Fibroblast of skin of left quadriceps (primary cell): ENCODE measurements at regions not wholly inside any gene's neighbourhood (a gene's known extent, or its start where the extent isn't known, plus 50 kb on each side); places are given as distances from the start of the nearest gene placed in this dataset.
"Not testable (repeated sequence)": the region's sequence is repeated elsewhere in the genome, so short reads cannot be mapped to it uniquely, and the experiment has no call there.

Source experiments
- DNase-seq, 2 experiments: peaks; one replicate each; pipeline ENCODE4 v3.0.0-alpha.2; 2013; ENCODE audit warnings: low read depth in 2 of 2

GRCh38 chr14:58752771-58753201 is 115.0 kb downstream of the DACT1 start:
- DNase-seq = no peak

- DNase-seq = no peak
Observed at GRCh38 chr14:58755031-58755925, 117.5 kb downstream of the DACT1 start.

GRCh38 chr14:58760121-58760520 is 122.4 kb downstream of the DACT1 start:
- no peak for DNase-seq

GRCh38 chr14:58762629-58763028 is 124.9 kb downstream of the DACT1 start:
- no peak for DNase-seq

- no peak for DNase-seq
Observed at GRCh38 chr14:58763210-58763609, 125.4 kb downstream of the DACT1 start.

- DNase-seq = no peak
Observed at GRCh38 chr14:58765418-58765831, 127.7 kb downstream of the DACT1 start.

- DNase-seq = no peak
Observed at GRCh38 chr14:58765843-58766242, 128.1 kb downstream of the DACT1 start.

- no peak for DNase-seq
Observed at GRCh38 chr14:58769011-58769643, 131.4 kb downstream of the DACT1 start.

- no peak for DNase-seq
Observed at GRCh38 chr14:58769771-58770170, 132.0 kb downstream of the DACT1 start.

- DNase-seq = no peak
Observed at GRCh38 chr14:58770491-58770982, 132.8 kb downstream of the DACT1 start.

GRCh38 chr14:58771016-58771415 is 133.3 kb downstream of the DACT1 start:
- DNase-seq = no peak

- DNase-seq = no peak
Observed at GRCh38 chr14:58772116-58772515, 134.4 kb downstream of the DACT1 start.

- no peak for DNase-seq
Observed at GRCh38 chr14:58772794-58773620, 135.2 kb downstream of the DACT1 start.

GRCh38 chr14:58774531-58774930 is 136.8 kb downstream of the DACT1 start:
- DNase-seq = no peak

GRCh38 chr14:58775130-58775529 is 137.4 kb downstream of the DACT1 start:
- not testable (repeated sequence) for DNase-seq

GRCh38 chr14:58776516-58776915 is 138.8 kb downstream of the DACT1 start:
- no peak for DNase-seq

GRCh38 chr14:58777541-58777979 is 139.8 kb downstream of the DACT1 start:
- DNase-seq = no peak

GRCh38 chr14:58778202-58778601 is 140.4 kb downstream of the DACT1 start:
- DNase-seq = no peak

GRCh38 chr14:58779376-58779775 is 141.6 kb downstream of the DACT1 start:
- no peak for DNase-seq

- no peak for DNase-seq
Observed at GRCh38 chr14:58780185-58780584, 142.4 kb downstream of the DACT1 start.

- no peak for DNase-seq
Observed at GRCh38 chr14:58780605-58781004, 142.8 kb downstream of the DACT1 start.

- DNase-seq = no peak
Observed at GRCh38 chr14:58782011-58782410, 144.2 kb downstream of the DACT1 start.
